NB4 (cell line): ENCODE measurements at regions not wholly inside any gene's neighbourhood (a gene's known extent, or its start where the extent isn't known, plus 50 kb on each side); places are given as distances from the start of the nearest gene placed in this dataset.

ENCODE experiments used
- CTCF ChIP-seq: IDR thresholded peaks from one replicate; pipeline ENCODE4 v1.5.1; 2012; ENCODE audit warnings: low read depth, low read length
- MAX ChIP-seq: IDR thresholded peaks from 2 replicates; pipeline ENCODE4 v1.6.1; 2011; ENCODE audit warnings: low read depth, low read length

- TF ChIP-seq CTCF (no peak), MAX (no peak)
Observed at GRCh38 chr18:56121669-56122068, 516.7 kb downstream of the TXNL1 start.
